AG04450 (cell line): ENCODE measurements at regions not wholly inside any gene's neighbourhood (a gene's known extent, or its start where the extent isn't known, plus 50 kb on each side); places are given as distances from the start of the nearest gene placed in this dataset.

ENCODE experiments used
- CTCF ChIA-PET: fragments of 300-600, 350-600 bp; formaldehyde crosslinking; extraction: SDS; loops from one replicate; lab custom pipeline; 2022; ENCODE audit warnings: antibody characterized with exemption, inconsistent platforms; lab: Charles Lee
- POLR2A ChIA-PET: fragments of 350-600 bp; formaldehyde crosslinking; extraction: SDS; loops from one replicate; lab custom pipeline; 2021; ENCODE audit warnings: antibody characterized with exemption, inconsistent platforms; lab: Yijun Ruan, JAX
- DNase-seq: peaks from one replicate; pipeline ENCODE4 v3.0.0-alpha.2; 2011; ENCODE audit warnings: low read depth, low spot score
- H3K27ac ChIP-seq: one replicate; pipeline ENCODE4 v1.5.1; 2012; ENCODE audit warnings: low read depth, low read length, control low read depth
- H3K27me3 ChIP-seq: one replicate; pipeline ENCODE4 v1.6.0; 2012; ENCODE audit warnings: low read length; ENCODE audit not compliant: control insufficient read depth, insufficient read depth
- H3K4me3 ChIP-seq: 2 replicates; pipeline ENCODE4 v1.5.1; 2011; ENCODE audit warnings: mild to moderate bottlenecking, low read depth, low read length, control low read depth
- H3K9me3 ChIP-seq: 2 replicates; pipeline ENCODE4 v1.5.1; 2012; ENCODE audit warnings: low read length; ENCODE audit not compliant: control insufficient read depth, insufficient read depth
- TF ChIP-seq, protein P1 (sequence below): IDR thresholded peaks from 2 replicates; pipeline ENCODE4 v1.5.1; 2011; ENCODE audit warnings: low read depth, low read length, control low read depth, inconsistent platforms

DNA sequence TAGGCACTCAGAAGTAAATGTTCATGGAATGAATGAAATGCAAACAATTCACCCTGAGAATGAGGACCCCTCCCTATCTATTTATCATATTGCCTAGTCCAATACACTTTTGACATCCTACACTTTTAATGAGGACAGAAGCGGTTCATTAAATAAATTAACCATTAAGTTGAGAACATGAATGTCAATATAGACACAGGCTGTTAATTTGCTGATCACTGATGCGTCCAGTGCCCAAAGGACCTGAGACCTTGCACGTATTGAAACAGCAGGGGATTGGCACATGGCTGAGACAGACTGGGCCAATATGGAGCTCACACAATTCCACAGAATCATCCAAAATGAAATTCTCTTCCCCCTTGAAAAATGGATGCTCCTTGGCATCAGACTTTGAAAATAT is 430.0 kb downstream of the SLC4A3 start:
- DNase-seq = no peak
- H3K4me3 ChIP-seq = no peak overlapping the region
- H3K9me3 ChIP-seq = peaks cover 3% of the 10 kb centered on the region; the same call in 1 of the 2 replicates
- H3K27ac ChIP-seq = no peak overlapping the region
- ChIA-PET POLR2A (no interaction called here), CTCF (no interaction called here)
- H3K27me3 ChIP-seq = no peaks in the 10 kb centered on the region
- TF ChIP-seq, protein P1, sequence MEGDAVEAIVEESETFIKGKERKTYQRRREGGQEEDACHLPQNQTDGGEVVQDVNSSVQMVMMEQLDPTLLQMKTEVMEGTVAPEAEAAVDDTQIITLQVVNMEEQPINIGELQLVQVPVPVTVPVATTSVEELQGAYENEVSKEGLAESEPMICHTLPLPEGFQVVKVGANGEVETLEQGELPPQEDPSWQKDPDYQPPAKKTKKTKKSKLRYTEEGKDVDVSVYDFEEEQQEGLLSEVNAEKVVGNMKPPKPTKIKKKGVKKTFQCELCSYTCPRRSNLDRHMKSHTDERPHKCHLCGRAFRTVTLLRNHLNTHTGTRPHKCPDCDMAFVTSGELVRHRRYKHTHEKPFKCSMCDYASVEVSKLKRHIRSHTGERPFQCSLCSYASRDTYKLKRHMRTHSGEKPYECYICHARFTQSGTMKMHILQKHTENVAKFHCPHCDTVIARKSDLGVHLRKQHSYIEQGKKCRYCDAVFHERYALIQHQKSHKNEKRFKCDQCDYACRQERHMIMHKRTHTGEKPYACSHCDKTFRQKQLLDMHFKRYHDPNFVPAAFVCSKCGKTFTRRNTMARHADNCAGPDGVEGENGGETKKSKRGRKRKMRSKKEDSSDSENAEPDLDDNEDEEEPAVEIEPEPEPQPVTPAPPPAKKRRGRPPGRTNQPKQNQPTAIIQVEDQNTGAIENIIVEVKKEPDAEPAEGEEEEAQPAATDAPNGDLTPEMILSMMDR = no peak

DNA sequence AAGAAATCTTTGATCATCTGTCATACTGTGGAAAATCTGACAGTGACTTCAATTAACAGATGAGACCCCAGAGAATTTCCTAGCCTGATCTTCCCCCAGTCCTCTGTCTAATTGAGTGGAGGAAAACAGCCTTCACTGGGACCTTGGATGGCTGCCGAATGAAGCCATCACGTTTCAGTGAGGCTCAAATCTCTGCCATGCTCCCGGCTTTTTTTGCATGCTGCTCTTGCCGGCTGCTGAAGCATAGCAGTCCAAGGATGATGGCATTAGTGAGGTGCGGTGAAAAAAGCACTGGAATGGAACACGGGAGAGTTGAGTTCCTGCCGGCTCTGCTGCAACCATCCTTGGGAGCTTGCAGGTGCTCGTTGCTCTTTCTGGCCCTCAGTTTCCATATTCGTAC is 430.5 kb downstream of the SLC4A3 start:
- TF ChIP-seq, protein P1 = no peak
- Histone ChIP-seq H3K9me3 (peaks cover 3% of the 10 kb centered on the region; the same call in 1 of the 2 replicates), H3K4me3 (no peak overlapping the region), H3K27ac (no peak overlapping the region), H3K27me3 (no peaks in the 10 kb centered on the region)
- CTCF ChIA-PET = no interaction called here
- POLR2A ChIA-PET = no interaction called here
- no peak for DNase-seq

DNA sequence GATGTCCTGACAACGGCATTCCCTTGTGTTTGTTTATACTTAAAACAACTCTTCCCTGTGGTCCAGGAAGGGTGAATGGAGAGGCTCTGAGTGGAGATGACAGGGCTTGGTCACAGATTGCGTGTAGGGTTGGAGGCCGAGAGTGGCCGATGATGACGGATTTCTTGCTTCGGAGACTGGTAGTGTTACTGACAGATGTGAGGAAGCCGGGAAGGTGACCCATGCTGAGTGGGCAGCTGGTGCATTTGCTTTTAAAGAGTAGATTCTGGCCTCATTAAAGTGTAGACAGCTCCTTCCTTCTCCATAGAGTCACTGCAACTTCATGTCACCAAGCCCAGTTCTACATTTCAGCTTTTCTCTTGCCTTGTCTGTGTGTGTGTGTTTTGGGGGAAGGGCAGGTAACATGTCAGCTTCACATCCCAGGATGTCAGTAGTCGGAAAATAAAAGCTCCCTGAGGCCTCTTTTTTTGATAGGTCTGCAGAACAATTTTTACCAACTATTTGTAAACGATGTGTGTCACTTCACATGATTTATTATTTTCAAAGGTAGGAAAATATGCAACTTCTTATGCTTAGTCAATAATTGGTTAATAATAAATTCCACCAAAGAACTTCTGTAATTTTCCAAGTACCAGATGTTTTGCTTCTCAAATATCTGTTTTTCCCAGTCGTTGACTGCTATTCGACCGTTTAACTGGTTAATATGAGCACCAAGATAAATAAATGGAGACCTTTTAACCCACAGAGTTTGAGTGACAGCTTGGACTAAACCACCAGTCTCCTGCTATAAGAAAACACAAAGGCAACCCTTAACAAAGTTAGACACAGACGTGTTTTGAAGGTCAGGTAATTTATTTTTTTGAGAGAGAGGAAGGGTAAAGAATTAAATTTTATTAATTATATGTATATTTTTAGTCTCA is 436.9 kb downstream of the SLC4A3 start:
- Histone ChIP-seq H3K27me3 (no peaks in the 10 kb centered on the region), H3K9me3 (no peaks in the 10 kb centered on the region), H3K27ac (no peak overlapping the region), H3K4me3 (no peak overlapping the region)
- ChIA-PET POLR2A (no interaction called here), CTCF (interaction anchor here (0.6 to 1.0 kb wide), 2 partner anchors 10 to 265 kb away, joined by 3 read pairs; no protein-coding TSS in a partner anchor)
- no peak for DNase-seq
- TF ChIP-seq, protein P1 = no peak

DNA sequence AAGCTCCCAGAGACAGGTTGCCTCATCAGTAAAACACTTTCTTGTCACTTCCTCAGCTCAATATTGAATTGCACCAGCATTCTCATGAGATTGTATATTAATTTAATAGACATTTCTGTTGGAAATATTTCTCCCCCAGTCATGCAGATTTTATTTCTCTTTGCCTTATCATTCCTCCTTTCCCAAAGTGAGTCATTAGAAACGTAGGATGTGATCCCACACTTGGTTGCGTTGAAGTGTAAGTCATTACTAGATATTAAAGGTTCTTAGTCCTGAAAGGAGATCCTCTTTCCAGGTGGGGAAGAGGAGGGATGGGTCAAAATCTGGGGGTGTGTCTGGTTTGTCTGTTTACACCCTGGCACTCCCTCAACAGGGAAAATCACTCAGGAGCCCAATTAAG is 438.2 kb downstream of the SLC4A3 start:
- ChIA-PET CTCF (no interaction called here), POLR2A (no interaction called here)
- H3K27me3 ChIP-seq = no peaks in the 10 kb centered on the region
- no peak overlapping the region for H3K27ac ChIP-seq
- DNase-seq = no peak
- TF ChIP-seq, protein P1 = no peak
- no peaks in the 10 kb centered on the region for H3K9me3 ChIP-seq
- no peak overlapping the region for H3K4me3 ChIP-seq

DNA sequence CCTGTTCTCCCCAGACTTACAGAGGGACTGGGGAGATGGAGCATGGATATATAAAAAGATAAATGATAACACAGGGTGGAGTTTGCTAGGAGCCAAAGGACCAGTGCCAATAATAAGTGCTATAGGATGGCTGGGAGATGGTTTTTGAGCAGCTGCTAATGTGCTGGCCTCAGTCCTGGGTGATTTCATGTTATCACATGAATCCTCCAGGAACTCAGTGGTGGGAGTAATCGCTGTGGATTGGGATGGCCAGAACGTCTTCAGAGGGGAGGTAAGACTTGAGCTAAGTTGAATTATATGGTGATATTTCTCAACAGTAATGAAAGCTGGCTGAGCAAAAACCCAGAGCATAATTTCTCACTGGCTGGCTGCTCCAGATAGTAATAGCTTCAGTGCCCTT is 441.4 kb downstream of the SLC4A3 start:
- no peak for DNase-seq
- Histone ChIP-seq H3K4me3 (no peak overlapping the region), H3K9me3 (no peaks in the 10 kb centered on the region), H3K27me3 (no peaks in the 10 kb centered on the region), H3K27ac (no peak overlapping the region)
- POLR2A ChIA-PET = interaction anchor here (0.6 kb wide), 1 partner anchor 768 kb away, joined by 3 read pairs; no protein-coding TSS in a partner anchor
- TF ChIP-seq, protein P1 = no peak
- CTCF ChIA-PET = interaction anchor here (1.0 kb wide), 1 partner anchor 32 kb away, joined by 3 read pairs; no protein-coding TSS in a partner anchor
